ENCODE measurements at regions not wholly inside any gene's neighbourhood (a gene's known extent, or its start where the extent isn't known, plus 50 kb on each side); places are given as distances from the start of the nearest gene placed in this dataset.

DNA sequence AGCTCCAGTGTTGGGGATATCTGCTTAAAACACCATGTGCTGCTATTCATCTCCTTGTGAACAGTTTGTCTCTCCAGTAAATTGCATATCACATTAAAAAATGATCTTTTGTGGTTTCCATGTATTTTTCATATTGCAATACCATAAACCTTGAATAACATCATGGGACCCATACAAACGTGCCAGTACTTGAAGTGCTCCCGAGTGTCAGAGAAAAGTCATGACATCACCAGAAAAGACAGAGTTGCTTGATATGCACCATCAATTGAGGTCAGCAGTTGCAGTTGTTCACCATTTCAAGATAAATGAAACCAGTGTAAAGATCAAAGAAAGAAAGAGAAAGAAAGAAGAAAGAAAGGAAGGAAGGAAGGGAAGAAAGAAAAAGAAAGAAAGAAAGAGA, 278.6 kb downstream of the ZNF621 start:
- Mint-ChIP-seq H3K9me3 (no peaks in the 10 kb centered on the region), H3K27me3 (ENCODE audit: low read depth) (peaks cover 16% of the 10 kb centered on the region), H3K27ac (no peak overlapping the region), H3K4me3 (no peak overlapping the region), H3K36me3 (ENCODE audit: low read depth) (no peaks in the 10 kb centered on the region), H3K4me1 (ENCODE audit: low read depth) (no peaks in the 10 kb centered on the region)
- CTCF ChIA-PET: no interaction called here
- DNase-seq: no peak
- intact Hi-C loops (cut with micrococcal nuclease): no loop called here

DNA sequence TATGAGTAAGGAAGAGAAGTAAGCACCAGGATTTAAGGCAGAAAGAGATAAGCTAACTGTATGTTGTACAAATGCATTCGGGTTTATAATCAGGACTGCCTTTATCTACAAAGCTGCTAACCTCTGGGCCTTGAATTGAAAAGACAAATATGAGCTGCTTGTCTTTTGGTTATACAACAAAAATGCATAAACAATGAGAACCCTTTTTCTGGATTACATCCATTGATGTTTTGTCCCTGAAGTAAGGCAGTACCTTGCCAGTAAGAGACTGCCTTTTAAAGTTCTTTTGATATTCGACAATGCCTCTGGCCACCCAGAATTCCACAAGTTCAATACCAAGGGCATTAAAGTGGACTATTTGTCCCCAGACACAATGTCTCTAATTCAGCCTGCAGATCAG, 280.7 kb downstream of the ZNF621 start:
- Mint-ChIP-seq H3K9me3 (peaks cover 5% of the 10 kb centered on the region), H3K4me1 (ENCODE audit: low read depth) (no peaks in the 10 kb centered on the region), H3K4me3 (no peak overlapping the region), H3K27ac (no peak overlapping the region), H3K27me3 (ENCODE audit: low read depth) (peaks cover 12% of the 10 kb centered on the region), H3K36me3 (ENCODE audit: low read depth) (no peaks in the 10 kb centered on the region)
- CTCF ChIA-PET: no interaction called here
- intact Hi-C loops (cut with micrococcal nuclease): no loop called here
- DNase-seq: no peak

DNA sequence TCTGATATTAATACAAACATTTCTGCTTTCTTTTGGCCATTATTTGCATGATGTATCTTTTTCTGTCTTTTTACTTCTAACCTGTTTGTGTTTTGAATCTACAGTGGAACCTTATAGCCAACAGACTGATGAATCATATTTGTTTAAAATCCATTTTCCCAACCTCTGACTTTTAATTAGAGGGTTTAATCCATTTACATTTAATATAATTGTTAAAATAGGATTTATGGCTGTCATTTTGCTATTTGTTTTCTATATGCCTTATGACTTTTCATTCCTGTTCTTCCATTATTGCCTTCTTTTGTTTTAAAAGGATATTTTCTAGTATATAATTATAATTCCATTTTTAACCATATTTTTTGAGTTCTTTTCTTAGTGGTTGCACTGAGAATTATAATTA, 286.1 kb downstream of the ZNF621 start:
- intact Hi-C loops (cut with micrococcal nuclease): no loop called here
- no peaks in the 10 kb centered on the region for H3K4me1 Mint-ChIP-seq (ENCODE audit: low read depth)
- H3K4me3 Mint-ChIP-seq: no peak overlapping the region

DNA sequence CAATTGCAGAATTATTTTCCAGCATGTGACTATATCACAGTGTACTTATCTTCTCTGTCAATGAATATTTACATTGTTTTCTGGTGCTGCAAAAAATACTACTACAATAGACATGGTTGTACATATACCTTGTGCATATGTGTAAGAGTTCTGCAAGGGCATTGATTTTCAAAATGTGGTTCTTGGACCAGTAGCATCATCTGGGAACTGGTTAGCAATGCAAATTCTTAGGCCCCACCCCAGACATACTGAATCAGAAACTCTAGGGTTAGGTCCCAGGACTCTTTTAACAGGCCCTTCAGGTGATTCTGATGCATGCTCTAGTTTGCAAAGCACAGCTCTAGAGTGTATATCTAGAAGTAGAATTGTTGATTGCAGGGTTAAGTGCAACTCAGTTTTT, 292.3 kb downstream of the ZNF621 start:
- no peak overlapping the region for H3K4me3 Mint-ChIP-seq
- H3K27me3 Mint-ChIP-seq (ENCODE audit: low read depth): peaks cover 18% of the 10 kb centered on the region
- H3K36me3 Mint-ChIP-seq (ENCODE audit: low read depth): peaks cover 1% of the 10 kb centered on the region
- CTCF ChIA-PET: interaction anchor here (0.7 kb wide), 1 partner anchor 27 kb away, joined by 3 read pairs; no protein-coding TSS in a partner anchor
- H3K9me3 Mint-ChIP-seq: peaks cover 5% of the 10 kb centered on the region
- no peak for DNase-seq
- intact Hi-C loops (cut with micrococcal nuclease): no loop called here
- no peak overlapping the region for H3K27ac Mint-ChIP-seq
- no peaks in the 10 kb centered on the region for H3K4me1 Mint-ChIP-seq (ENCODE audit: low read depth)

More for the DNA sequence above, 286.1 kb downstream of the ZNF621 start:
- Mint-ChIP-seq H3K27me3 (ENCODE audit: low read depth) (peaks cover 10% of the 10 kb centered on the region), H3K36me3 (ENCODE audit: low read depth) (peaks cover 4% of the 10 kb centered on the region), H3K9me3 (peaks cover 18% of the 10 kb centered on the region), H3K27ac (no peak overlapping the region)
- CTCF ChIA-PET: no interaction called here
- no peak for DNase-seq

DNA sequence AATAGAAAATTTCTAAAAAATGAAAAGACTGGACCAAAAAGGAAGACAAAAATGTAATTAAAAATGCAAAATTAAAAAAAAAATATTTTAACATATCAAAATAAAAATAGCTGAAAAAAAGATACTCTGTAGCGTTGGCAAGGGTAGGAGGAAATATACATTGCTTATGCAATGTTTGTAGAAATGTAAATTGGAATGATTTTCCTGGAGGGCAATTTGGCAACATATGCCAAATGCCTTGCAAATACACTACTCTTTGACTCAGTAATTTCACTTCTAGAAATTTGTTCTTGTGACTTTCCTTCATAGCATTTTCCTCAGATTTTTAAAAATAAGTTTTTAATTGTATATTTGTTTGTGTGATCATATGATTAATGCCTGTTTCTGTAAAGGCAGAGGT, 296.6 kb downstream of the ZNF621 start:
- no peaks in the 10 kb centered on the region for H3K36me3 Mint-ChIP-seq (ENCODE audit: low read depth)
- CTCF ChIA-PET: no interaction called here
- peaks cover 12% of the 10 kb centered on the region for H3K27me3 Mint-ChIP-seq (ENCODE audit: low read depth)
- H3K9me3 Mint-ChIP-seq: no peaks in the 10 kb centered on the region
- no peak overlapping the region for H3K4me3 Mint-ChIP-seq
- intact Hi-C loops (cut with micrococcal nuclease): no loop called here
- no peaks in the 10 kb centered on the region for H3K4me1 Mint-ChIP-seq (ENCODE audit: low read depth)
- no peak overlapping the region for H3K27ac Mint-ChIP-seq
- DNase-seq: no peak

DNA sequence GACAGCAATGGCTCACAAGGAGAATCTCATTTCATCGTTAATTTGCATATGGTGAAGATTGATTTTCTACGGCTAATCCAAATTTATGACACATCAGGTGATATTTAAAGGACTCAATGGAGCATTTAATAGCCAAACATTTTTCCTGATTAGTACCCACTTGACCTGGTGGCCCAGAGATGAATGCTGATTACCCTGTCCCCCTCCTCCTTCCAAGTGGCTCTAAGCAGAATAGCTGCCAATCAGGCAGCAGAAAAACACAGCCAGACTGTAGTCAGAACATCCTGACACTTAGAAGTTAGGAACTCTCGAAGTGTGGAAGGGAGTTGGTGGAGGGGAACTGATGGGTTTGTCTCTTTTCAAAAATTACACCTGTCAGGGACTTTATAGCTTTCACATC, 302.5 kb downstream of the ZNF621 start:
- Mint-ChIP-seq H3K4me1 (ENCODE audit: low read depth) (no peaks in the 10 kb centered on the region), H3K36me3 (ENCODE audit: low read depth) (no peaks in the 10 kb centered on the region), H3K27ac (no peak overlapping the region), H3K9me3 (no peaks in the 10 kb centered on the region), H3K27me3 (ENCODE audit: low read depth) (peaks cover 2% of the 10 kb centered on the region), H3K4me3 (no peak overlapping the region)
- DNase-seq: no peak
- CTCF ChIA-PET: no interaction called here
- intact Hi-C loops (cut with micrococcal nuclease): no loop called here

DNA sequence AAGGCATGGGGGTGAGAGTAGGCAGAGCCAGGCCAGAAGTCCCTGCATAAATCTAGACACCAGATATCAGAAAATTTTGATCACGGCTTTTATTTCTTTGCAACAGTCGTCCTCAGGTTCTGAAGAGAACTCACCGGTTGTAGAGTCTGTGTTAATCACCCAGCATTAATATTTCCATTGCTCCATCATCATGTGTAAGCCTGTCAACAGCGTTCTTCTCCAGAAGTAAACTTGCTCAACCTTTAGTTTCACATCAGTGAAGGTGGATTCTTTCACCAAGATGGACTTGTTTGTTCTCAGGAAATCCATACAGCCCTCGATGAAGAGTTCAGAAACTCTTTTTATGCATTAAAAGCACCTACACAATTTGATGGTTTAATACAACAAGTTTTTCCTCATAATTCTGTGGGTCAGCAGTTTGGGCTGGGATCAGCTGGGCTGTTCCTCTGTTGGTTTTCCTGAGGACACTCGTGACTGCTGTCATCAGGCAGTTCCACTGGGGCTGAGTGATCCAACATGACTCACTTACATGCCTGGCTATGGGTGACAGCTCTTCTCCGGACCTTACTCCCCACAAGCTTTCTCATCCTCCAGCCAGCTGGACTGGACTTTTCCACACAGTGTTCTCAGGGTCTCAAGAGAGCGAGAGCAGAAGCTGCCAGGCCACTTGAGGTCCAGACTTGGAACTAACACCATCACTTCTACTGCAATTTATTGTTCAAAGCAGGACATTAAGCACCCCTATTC, 303.4 kb downstream of the ZNF621 start:
- H3K27ac Mint-ChIP-seq: no peak overlapping the region
- peaks cover 2% of the 10 kb centered on the region for H3K27me3 Mint-ChIP-seq (ENCODE audit: low read depth)
- no peaks in the 10 kb centered on the region for H3K36me3 Mint-ChIP-seq (ENCODE audit: low read depth)
- H3K4me3 Mint-ChIP-seq: no peak overlapping the region
- H3K4me1 Mint-ChIP-seq (ENCODE audit: low read depth): no peaks in the 10 kb centered on the region
- CTCF ChIA-PET: no interaction called here
- H3K9me3 Mint-ChIP-seq: no peaks in the 10 kb centered on the region
- intact Hi-C loops (cut with micrococcal nuclease): no loop called here
- DNase-seq: no peak

DNA sequence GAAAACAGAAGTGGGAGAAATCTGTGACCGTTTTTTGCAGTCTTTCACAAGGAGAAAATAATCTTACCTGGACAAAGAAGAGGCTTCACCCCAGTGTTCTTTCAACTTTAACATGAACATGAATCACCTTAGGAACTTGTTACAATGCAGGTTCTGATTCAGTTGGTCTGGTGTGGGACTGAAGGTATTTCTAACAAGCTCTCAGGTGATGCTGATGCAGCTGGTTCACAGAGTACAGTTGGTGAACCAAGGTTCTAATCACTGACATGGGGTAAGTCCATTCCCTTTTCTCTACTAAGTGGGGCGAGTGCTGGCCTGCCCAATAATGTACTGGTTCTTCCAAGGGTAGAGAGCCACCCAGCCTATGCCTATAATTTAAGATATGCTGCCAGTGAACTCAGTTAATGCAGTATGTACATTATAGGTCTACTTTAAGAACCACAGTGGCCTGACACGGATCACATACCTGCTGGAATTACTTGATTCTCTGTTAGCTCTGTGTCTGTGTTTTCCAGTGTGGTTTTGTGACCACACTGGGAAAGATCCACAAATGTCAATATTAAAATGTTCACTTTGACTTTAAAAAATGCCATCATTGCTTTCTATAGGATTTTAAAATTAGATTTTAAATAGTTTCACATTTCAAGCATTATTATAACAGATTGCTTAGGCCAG, 304.1 kb downstream of the ZNF621 start:
- H3K9me3 Mint-ChIP-seq: no peaks in the 10 kb centered on the region
- CTCF ChIA-PET: no interaction called here

DNA sequence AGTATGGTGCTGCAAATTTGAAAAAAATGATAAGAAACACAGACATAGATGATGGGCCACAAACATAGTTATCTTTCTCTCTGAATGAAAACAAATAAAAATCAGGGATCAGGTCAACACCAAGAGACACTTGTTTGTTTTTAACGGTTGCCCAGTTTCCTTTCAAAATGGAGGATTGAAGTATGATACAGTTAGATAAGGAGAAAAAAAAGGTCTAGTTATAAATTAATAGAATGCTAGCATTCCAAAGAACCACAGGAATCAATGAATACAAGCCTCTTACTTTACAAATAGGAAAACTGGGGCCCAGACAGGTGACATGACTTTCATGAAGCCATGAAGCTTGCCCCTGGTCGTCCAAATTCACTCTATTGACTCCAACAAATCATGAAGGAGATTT, 305.1 kb downstream of the ZNF621 start:
- H3K4me3 Mint-ChIP-seq: no peak overlapping the region
- intact Hi-C loops (cut with micrococcal nuclease): no loop called here
- H3K27ac Mint-ChIP-seq: no peak overlapping the region
- no peaks in the 10 kb centered on the region for H3K4me1 Mint-ChIP-seq (ENCODE audit: low read depth)
- H3K36me3 Mint-ChIP-seq (ENCODE audit: low read depth): no peaks in the 10 kb centered on the region
- H3K27me3 Mint-ChIP-seq (ENCODE audit: low read depth): peaks cover 4% of the 10 kb centered on the region
- H3K9me3 Mint-ChIP-seq: no peaks in the 10 kb centered on the region
- no peak for DNase-seq
- CTCF ChIA-PET: no interaction called here

More for the DNA sequence above, 304.1 kb downstream of the ZNF621 start:
- H3K4me3 Mint-ChIP-seq: no peak overlapping the region
- no peaks in the 10 kb centered on the region for H3K4me1 Mint-ChIP-seq (ENCODE audit: low read depth)
- H3K36me3 Mint-ChIP-seq (ENCODE audit: low read depth): no peaks in the 10 kb centered on the region
- H3K27ac Mint-ChIP-seq: no peak overlapping the region
- intact Hi-C loops (cut with micrococcal nuclease): no loop called here
- H3K27me3 Mint-ChIP-seq (ENCODE audit: low read depth): no peaks in the 10 kb centered on the region
- no peak for DNase-seq

DNA sequence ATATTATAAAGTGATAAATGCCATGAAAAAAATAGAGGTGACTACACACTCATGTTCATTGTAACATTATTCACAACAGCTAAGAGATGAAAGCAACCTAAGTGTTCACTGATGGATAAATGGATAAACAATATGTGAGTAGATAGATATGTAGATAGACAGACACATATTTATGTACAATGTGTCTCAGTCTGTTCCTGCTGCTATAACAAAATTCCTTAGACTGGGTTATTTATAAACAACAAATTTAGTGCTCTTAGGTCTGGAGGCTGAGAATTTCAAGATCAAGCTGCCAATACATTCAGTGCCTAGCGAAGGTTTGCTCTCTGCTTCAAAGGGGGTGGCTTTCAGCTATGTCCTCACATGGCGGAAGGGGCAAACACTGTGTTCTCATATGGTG, 312.5 kb downstream of the ZNF621 start:
- Mint-ChIP-seq H3K36me3 (ENCODE audit: low read depth) (no peaks in the 10 kb centered on the region), H3K27me3 (ENCODE audit: low read depth) (peaks cover 4% of the 10 kb centered on the region), H3K27ac (no peak overlapping the region), H3K9me3 (no peaks in the 10 kb centered on the region), H3K4me3 (no peak overlapping the region), H3K4me1 (ENCODE audit: low read depth) (no peaks in the 10 kb centered on the region)
- intact Hi-C loops (cut with micrococcal nuclease): no loop called here
- CTCF ChIA-PET: no interaction called here
- DNase-seq: no peak

DNA sequence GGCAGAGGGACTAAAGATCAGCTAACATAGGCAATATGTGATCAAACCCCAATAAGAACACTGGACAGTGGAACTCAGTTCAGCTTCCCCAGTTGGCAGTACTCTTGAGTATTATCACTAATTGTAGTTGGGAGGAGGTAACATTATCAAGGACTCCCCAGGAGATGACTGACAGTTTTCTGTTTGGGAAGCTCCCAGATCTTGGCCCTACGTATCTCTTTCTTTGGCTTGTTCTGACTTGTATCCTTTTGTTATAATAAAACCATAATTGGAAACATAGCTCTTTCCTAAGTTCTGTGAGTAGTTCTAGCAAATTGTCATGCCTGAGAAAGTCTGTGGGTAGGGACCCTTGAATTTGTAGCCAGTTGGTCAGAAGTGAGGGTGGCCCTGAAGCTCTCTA, 316.4 kb downstream of the ZNF621 start:
- intact Hi-C loops (cut with micrococcal nuclease): no loop called here
- no peak overlapping the region for H3K4me3 Mint-ChIP-seq
- peaks cover 7% of the 10 kb centered on the region for H3K27me3 Mint-ChIP-seq (ENCODE audit: low read depth)
- CTCF ChIA-PET: no interaction called here
- H3K4me1 Mint-ChIP-seq (ENCODE audit: low read depth): no peaks in the 10 kb centered on the region
- H3K9me3 Mint-ChIP-seq: peaks cover 8% of the 10 kb centered on the region
- no peak for DNase-seq
- no peaks in the 10 kb centered on the region for H3K36me3 Mint-ChIP-seq (ENCODE audit: low read depth)
- no peak overlapping the region for H3K27ac Mint-ChIP-seq

DNA sequence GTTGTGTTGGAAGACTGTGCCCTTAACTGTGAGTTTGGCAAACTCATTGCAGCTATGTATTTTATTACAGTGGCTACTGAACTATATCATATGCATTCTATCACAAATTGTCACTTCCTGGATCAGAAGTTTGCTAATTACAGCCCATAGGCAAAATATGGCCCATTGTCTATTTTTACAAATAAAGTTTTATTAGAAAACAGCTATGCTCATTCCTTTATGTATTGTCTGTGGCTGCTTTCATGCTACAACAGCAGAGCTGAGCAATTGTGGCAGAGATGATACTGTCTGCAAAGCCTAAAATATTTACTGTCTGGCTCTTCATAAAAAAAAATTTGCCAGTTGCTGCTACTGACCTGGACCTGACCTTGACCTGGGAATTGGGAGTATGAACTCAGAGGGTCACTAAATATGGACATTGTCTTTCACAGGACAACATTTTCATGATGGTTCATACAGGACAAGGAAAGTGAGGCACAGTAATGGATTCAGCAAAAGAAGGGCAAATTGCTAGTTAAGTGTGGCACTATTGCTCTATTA, 316.9 kb downstream of the ZNF621 start:
- Mint-ChIP-seq H3K27me3 (ENCODE audit: low read depth) (peaks cover 10% of the 10 kb centered on the region), H3K27ac (no peak overlapping the region), H3K4me1 (ENCODE audit: low read depth) (no peaks in the 10 kb centered on the region), H3K36me3 (ENCODE audit: low read depth) (no peaks in the 10 kb centered on the region), H3K4me3 (no peak overlapping the region), H3K9me3 (peaks cover 8% of the 10 kb centered on the region)
- DNase-seq: no peak
- CTCF ChIA-PET: no interaction called here
- intact Hi-C loops (cut with micrococcal nuclease): no loop called here

DNA sequence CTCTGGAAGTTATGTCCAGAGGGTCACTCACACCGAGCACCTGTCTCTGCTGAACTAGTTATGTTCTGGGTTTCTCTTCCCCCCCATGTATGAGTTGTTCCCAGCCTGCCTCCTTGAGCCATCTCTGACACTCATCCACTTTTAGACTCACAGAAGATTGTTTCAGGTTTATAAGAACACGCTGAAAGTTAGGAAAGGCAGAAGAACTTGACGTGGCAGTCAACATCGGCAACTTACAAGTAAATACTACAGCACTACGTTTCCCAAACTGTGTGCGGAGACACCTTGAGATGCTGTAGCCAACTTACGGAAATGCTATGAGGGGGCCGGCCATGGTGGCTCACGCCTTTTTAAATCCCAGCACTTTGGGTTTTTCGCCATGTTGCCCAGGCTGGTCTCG, 318.0 kb downstream of the ZNF621 start:
- intact Hi-C loops (cut with micrococcal nuclease): no loop called here
- CTCF ChIA-PET: no interaction called here
- Mint-ChIP-seq H3K27me3 (ENCODE audit: low read depth) (peaks cover 15% of the 10 kb centered on the region), H3K27ac (no peak overlapping the region), H3K4me3 (no peak overlapping the region), H3K9me3 (peaks cover 8% of the 10 kb centered on the region), H3K4me1 (ENCODE audit: low read depth) (no peaks in the 10 kb centered on the region), H3K36me3 (ENCODE audit: low read depth) (no peaks in the 10 kb centered on the region)
- no peak for DNase-seq

Data from activated naive CD4-positive, alpha-beta T cell treated with anti-CD3 and anti-CD28 coated beads for 36 hours (primary cell).